Erythroblast (primary cell): ENCODE measurements at regions not wholly inside any gene's neighbourhood (a gene's known extent, or its start where the extent isn't known, plus 50 kb on each side); places are given as distances from the start of the nearest gene placed in this dataset.

Experiments
- GATA1 ChIP-seq: IDR thresholded peaks from 2 replicates; pipeline ENCODE4 v1.6.1; 2011; ENCODE audit warnings: low read depth, mild to moderate bottlenecking, control low read depth, low read length, moderate library complexity
- POLR2A ChIP-seq: IDR thresholded peaks from 2 replicates; pipeline ENCODE4 v1.6.1; 2011; ENCODE audit warnings: mild to moderate bottlenecking, low read length

DNA sequence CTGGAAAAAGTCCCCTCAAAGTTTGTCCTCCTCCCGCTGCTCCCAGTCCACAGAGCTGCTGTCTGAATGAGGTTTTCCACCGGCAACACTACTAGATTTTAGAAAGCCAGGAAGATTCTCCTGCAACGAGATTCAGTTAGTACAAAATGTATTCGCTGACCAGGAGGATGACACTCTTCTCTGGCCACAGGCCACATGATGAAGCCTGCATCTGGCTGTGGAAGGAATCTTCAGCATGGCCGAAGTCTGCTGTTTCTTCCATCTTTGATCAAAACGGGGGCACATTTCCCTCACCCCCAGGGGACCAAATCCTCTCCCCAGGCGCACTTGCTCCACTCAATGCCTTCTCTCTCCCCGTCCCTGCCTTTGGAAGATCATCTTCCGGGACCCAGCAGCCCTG lies 215.8 kb upstream of the NLRP1 start:
- no peak for TF ChIP-seq POLR2A
- no peak for TF ChIP-seq GATA1
